ENCODE measurements at regions not wholly inside any gene's neighbourhood (a gene's known extent, or its start where the extent isn't known, plus 50 kb on each side); places are given as distances from the start of the nearest gene placed in this dataset.

DNA sequence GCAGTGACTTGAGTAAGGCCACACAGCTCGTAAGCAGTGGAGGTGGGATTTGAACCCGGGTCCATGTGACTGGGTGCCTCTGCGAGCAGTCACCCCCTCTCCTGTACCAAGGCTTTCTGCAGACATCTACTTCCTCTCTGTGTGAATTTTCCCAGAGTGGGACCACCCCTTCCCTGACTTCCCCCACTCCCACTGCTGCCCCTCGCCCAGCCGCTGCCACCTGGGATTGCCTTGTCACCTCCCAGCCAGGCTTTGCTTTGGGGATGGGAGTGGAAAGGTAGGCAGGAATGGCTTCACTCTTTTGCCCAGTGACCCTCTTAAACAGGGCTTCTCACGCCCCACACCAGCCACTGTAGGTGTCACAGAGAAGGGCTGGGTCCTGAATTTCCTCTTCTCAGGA is 105.2 kb upstream of the SEC14L1 start:
- DNase-seq (no peak), ATAC-seq (no peak)
- Histone ChIP-seq H3K4me2 (ENCODE audit: low read length) (no peak overlapping the region), H3K4me3 (ENCODE audit: low read length) (no peak overlapping the region), H3K27ac (ENCODE audit: low read length) (no peak overlapping the region), H2AFZ (ENCODE audit: low read length) (no peak overlapping the region), H3K9me2 (replicated peaks; ENCODE audit: low read length) (no peaks in the 10 kb centered on the region), H4K20me1 (ENCODE audit: low read length) (no peaks in the 10 kb centered on the region), H3K36me3 (ENCODE audit: low read depth, low read length) (no peaks in the 10 kb centered on the region), H3K4me1 (ENCODE audit: insufficient read depth, low read length) (no peaks in the 10 kb centered on the region), H3F3A (ENCODE audit: low read length, unreplicated experiment) (no peaks in the 10 kb centered on the region), H3K9me3 (ENCODE audit: low read length) (0 out of 2 replicates have a peak, but pooled peaks cover 8% of the 10 kb centered on the region), H3K79me2 (ENCODE audit: low read length) (no peaks in the 10 kb centered on the region), H3K27me3 (ENCODE audit: low read length) (peaks cover 9% of the 10 kb centered on the region; the same call in 1 of the 2 replicates), H3K9ac (ENCODE audit: low read length) (no peak overlapping the region)
- no peak for TF ChIP-seq EZH2phosphoT487 (IDR thresholded peaks at IDR 0.05; ENCODE audit: borderline replicate concordance, low read length)
- TF ChIP-seq, protein P1, sequence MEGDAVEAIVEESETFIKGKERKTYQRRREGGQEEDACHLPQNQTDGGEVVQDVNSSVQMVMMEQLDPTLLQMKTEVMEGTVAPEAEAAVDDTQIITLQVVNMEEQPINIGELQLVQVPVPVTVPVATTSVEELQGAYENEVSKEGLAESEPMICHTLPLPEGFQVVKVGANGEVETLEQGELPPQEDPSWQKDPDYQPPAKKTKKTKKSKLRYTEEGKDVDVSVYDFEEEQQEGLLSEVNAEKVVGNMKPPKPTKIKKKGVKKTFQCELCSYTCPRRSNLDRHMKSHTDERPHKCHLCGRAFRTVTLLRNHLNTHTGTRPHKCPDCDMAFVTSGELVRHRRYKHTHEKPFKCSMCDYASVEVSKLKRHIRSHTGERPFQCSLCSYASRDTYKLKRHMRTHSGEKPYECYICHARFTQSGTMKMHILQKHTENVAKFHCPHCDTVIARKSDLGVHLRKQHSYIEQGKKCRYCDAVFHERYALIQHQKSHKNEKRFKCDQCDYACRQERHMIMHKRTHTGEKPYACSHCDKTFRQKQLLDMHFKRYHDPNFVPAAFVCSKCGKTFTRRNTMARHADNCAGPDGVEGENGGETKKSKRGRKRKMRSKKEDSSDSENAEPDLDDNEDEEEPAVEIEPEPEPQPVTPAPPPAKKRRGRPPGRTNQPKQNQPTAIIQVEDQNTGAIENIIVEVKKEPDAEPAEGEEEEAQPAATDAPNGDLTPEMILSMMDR (conservative IDR thresholded peaks at IDR 0.05; ENCODE audit: low read depth, low read length) = no peak
- no peak for TF ChIP-seq EZH2 (IDR thresholded peaks at IDR 0.05; ENCODE audit: low read length, unreplicated experiment)
- BruUV-seq (replicated peaks) = no TSS peak
- CTCF ChIA-PET = interaction anchor here (0.6 to 1.0 kb wide), 2 partner anchors 10 to 21 kb away, joined by 3 read pairs; no protein-coding TSS in a partner anchor
- intact Hi-C loops (cut with micrococcal nuclease) = no loop called here
- POLR2A ChIA-PET (ENCODE audit: unreplicated experiment) = no interaction called here

DNA sequence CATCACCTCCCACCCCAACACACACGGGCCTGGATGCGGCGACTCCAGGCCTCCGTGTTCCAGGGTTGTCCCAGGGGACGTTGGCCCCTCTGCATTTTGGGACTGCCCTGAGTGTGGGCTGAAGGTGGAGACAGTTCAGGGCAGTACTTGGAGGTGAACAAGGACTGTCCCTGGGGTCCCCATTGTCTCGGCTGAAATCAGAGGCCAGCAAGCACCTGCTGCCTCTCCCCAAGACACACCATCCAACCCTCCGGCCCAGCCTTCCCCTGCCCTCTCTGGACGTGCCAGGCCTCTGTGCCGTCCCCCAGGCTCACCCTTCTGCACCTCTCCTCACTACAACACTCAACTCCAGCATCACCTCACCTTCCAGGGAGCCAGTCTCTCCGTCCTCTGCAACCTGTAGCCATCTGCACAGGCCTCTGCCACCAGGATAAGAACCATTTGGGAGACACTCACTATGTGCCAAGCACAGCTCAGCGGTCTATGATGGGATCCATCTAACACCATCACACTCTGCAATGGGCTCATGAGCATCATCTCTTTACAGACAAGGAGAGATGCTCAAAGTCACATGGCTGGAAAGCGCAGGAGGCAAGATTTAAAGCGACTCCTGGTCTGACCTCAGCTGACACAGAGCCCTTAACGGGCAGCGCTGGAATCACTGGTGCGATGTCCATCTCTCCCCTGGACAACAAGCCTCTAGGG is 104.5 kb upstream of the SEC14L1 start:
- no peak for DNase-seq
- H3K36me3 ChIP-seq (ENCODE audit: low read depth, low read length) = no peaks in the 10 kb centered on the region
- no peak overlapping the region for H2AFZ ChIP-seq (ENCODE audit: low read length)
- H3K9ac ChIP-seq (ENCODE audit: low read length) = no peak overlapping the region
- no peaks in the 10 kb centered on the region for H4K20me1 ChIP-seq (ENCODE audit: low read length)
- no peak for ATAC-seq
- no TSS peak for BruUV-seq (replicated peaks)
- intact Hi-C loops (cut with micrococcal nuclease) = no loop called here
- no peak for TF ChIP-seq EZH2phosphoT487 (IDR thresholded peaks at IDR 0.05; ENCODE audit: borderline replicate concordance, low read length)
- TF ChIP-seq EZH2 (IDR thresholded peaks at IDR 0.05; ENCODE audit: low read length, unreplicated experiment) = no peak
- TF ChIP-seq, protein P1 (conservative IDR thresholded peaks at IDR 0.05; ENCODE audit: low read depth, low read length) = no peak
- ChIA-PET POLR2A (ENCODE audit: unreplicated experiment) (no interaction called here), CTCF (interaction anchor here (0.6 to 0.7 kb wide), 2 partner anchors 9 to 179 kb away, joined by 3 to 4 read pairs; no protein-coding TSS in a partner anchor)
- H3K79me2 ChIP-seq (ENCODE audit: low read length) = no peaks in the 10 kb centered on the region
- H3K9me3 ChIP-seq (ENCODE audit: low read length) = 0 out of 2 replicates have a peak, but pooled peaks cover 8% of the 10 kb centered on the region
- H3K4me3 ChIP-seq (ENCODE audit: low read length) = no peak overlapping the region
- no peaks in the 10 kb centered on the region for H3K9me2 ChIP-seq (replicated peaks; ENCODE audit: low read length)
- H3K27me3 ChIP-seq (ENCODE audit: low read length) = peaks cover 9% of the 10 kb centered on the region; the same call in 1 of the 2 replicates
- H3K27ac ChIP-seq (ENCODE audit: low read length) = no peak overlapping the region
- no peaks in the 10 kb centered on the region for H3K4me1 ChIP-seq (ENCODE audit: insufficient read depth, low read length)
- no peaks in the 10 kb centered on the region for H3F3A ChIP-seq (ENCODE audit: low read length, unreplicated experiment)
- no peak overlapping the region for H3K4me2 ChIP-seq (ENCODE audit: low read length)

DNA sequence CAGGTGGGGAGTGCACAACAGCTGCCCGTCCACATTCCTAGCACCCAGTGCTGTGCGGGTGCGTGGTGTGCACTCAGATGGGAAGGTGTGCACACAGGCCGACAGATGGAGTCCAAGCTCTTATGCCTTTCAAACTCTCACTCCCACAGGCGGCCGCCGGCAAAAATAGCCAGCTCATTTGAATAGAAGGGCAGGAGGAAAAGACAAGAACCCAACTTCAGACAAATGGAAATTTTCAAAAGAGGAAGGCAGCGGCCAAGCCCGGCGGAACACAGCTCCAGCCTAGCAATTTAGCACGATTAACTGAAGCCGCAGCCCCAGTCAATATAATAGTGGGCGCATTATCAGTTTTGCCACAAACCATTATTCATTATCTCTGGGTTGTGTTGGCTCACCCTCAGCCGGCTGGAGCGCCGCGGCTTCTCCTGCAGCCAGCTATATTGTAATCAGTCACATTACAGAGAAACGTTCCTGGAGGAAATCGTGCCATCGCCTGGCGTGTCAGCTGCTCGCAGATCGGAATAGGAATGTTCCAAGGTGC is 103.9 kb upstream of the SEC14L1 start:
- BruUV-seq (replicated peaks) = no TSS peak
- Histone ChIP-seq H3K79me2 (ENCODE audit: low read length) (no peaks in the 10 kb centered on the region), H3K9ac (ENCODE audit: low read length) (no peak overlapping the region), H3K4me1 (ENCODE audit: insufficient read depth, low read length) (no peaks in the 10 kb centered on the region), H4K20me1 (ENCODE audit: low read length) (no peaks in the 10 kb centered on the region), H2AFZ (ENCODE audit: low read length) (no peak overlapping the region), H3K9me3 (ENCODE audit: low read length) (0 out of 2 replicates have a peak, but pooled peaks cover 2% of the 10 kb centered on the region), H3K27ac (ENCODE audit: low read length) (no peak overlapping the region), H3K4me2 (ENCODE audit: low read length) (no peak overlapping the region), H3K27me3 (ENCODE audit: low read length) (peaks cover 9% of the 10 kb centered on the region; the same call in 1 of the 2 replicates), H3K9me2 (replicated peaks; ENCODE audit: low read length) (no peaks in the 10 kb centered on the region), H3K4me3 (ENCODE audit: low read length) (no peak overlapping the region), H3F3A (ENCODE audit: low read length, unreplicated experiment) (no peaks in the 10 kb centered on the region), H3K36me3 (ENCODE audit: low read depth, low read length) (no peaks in the 10 kb centered on the region)
- ATAC-seq (no peak), DNase-seq (no peak)
- intact Hi-C loops (cut with micrococcal nuclease) = no loop called here
- CTCF ChIA-PET = no interaction called here
- TF ChIP-seq EZH2phosphoT487 (IDR thresholded peaks at IDR 0.05; ENCODE audit: borderline replicate concordance, low read length) (no peak), EZH2 (IDR thresholded peaks at IDR 0.05; ENCODE audit: low read length, unreplicated experiment) (no peak)
- TF ChIP-seq, protein P1 (conservative IDR thresholded peaks at IDR 0.05; ENCODE audit: low read depth, low read length) = no peak
- POLR2A ChIA-PET (ENCODE audit: unreplicated experiment) = interaction anchor here (0.7 kb wide), 1 partner anchor 103 kb away, joined by 3 read pairs; no protein-coding TSS in a partner anchor

Measured in PC-3 (cell line).